HG03064 (cell line): ENCODE measurements at regions not wholly inside any gene's neighbourhood (a gene's known extent, or its start where the extent isn't known, plus 50 kb on each side); places are given as distances from the start of the nearest gene placed in this dataset.
"Not testable (repeated sequence)": the region's sequence is repeated elsewhere in the genome, so short reads cannot be mapped to it uniquely, and the experiment has no call there.

Source experiments
- ATAC-seq: cut with Tn5 transposase; IDR thresholded peaks from one replicate; pipeline ENCODE4 v1.9.1; 2021; ENCODE audit warnings: low read depth; ENCODE audit not compliant: unreplicated experiment

DNA sequence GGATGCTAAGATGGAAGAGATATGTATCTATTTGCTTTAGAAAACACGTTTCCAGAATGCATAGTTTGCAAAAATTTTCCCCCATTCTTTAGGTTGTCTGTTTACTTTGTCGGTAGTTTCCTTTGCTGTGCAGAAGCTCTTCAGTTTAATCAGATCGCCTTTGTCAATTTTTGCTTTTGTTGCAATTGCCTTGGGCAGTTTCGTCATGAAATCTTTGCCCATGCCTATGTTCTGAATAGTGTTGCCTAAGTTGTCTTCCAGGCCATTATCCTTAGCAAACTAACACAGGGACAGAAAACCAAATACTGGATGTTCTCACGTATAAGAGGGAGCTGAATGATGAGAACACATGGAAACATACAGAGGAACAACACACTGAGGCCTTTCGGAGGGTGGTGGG is 454.2 kb upstream of the SLC35B3 start:
- no peak for ATAC-seq

GRCh38 chr6:8888468-8888867 is 453.1 kb upstream of the SLC35B3 start:
- no peak for ATAC-seq

GRCh38 chr6:8881663-8882062 is 446.3 kb upstream of the SLC35B3 start:
- ATAC-seq: no peak

DNA sequence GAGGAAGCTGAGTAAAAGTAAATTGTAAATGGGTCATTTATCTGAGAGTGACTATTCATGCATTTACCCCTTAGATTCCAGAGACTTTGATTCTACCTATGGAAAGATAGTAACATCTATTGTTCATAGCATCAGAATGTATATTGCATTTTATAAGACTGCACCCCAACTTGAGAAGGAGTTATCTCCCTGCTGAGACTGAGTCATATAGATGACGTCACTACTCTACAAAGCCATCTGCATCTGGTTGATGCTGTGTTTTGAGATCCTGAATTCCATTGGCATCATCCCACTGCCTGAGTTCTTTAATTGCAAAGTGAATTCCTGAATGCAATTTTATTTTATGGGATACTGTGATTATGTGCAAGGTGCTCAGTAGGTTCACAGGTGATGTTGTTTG is 444.0 kb upstream of the SLC35B3 start:
- ATAC-seq: no peak

DNA sequence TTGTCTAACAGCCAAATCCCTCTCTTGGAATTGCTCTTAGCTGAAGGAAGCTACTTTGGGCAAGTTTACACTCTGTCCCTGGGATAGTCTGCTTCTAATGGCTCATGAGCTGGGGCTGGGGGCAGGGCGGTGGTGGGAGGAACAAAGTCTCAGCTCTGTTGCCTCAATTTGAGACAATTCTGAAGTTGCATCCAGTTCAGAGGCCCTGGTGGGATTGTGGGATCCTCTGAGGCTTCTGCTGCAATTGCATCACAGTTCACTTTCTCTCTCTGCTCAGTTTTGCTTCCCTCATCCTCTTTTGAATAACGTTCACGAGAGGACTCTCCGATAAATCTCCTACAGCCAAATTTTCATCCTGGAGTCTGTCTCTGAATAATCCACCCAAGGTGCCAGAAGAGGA is 440.6 kb upstream of the SLC35B3 start:
- ATAC-seq: no peak

- no peak for ATAC-seq
These were observed 437.2 kb upstream of the SLC35B3 start for GRCh38 chr6:8872589-8872988.

DNA sequence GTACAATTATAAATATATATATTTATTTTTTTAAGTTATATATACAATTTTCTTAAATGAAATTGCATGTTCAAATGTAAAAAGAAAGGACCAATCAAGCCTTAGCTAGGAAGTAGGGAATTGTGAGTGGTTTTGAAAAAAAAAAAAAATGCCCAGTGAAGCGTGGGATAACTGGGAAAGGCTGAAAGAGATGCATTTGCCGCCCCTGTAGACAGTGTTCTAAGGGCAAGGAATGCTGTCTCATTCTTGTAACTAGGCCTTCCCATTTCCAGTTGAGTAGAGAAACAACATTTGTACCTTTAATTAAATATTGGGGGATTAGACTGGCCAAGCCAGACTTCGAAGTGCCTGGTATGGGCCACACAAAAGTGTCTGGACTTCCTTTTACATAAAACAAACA is 430.1 kb upstream of the SLC35B3 start:
- ATAC-seq: no peak

- ATAC-seq: no peak
These were observed 425.3 kb upstream of the SLC35B3 start for GRCh38 chr6:8860671-8861070.

GRCh38 chr6:8859501-8859900 is 424.2 kb upstream of the SLC35B3 start:
- no peak for ATAC-seq

DNA sequence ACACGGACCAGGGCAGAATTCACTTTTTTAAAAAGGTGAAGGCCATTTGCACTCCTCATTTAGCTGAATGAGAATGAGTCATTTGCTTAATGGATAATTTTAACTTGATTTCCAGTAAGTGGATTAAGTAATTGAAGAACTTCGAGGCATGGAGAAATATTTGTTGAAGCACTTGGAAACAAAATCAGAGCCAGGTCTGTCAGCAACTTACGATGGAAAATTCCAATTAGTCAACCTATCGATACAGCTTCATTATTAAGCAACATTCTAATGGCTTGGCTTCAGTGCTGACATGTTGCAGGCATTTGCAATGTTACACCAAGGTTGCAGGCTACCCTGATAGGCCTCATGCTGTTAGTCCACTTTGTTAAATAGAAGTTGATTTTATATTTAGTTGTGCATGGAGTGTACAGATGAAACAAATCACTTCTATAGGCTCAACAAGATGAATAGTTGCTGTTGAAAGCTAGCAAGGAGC is 423.5 kb upstream of the SLC35B3 start:
- no peak for ATAC-seq

GRCh38 chr6:8857160-8857559 is 421.8 kb upstream of the SLC35B3 start:
- no peak for ATAC-seq

- no peak for ATAC-seq
These were observed 420.1 kb upstream of the SLC35B3 start for GRCh38 chr6:8855411-8855810.

- no peak for ATAC-seq
These were observed 417.0 kb upstream of the SLC35B3 start for GRCh38 chr6:8852332-8852731.

GRCh38 chr6:8846680-8847079 is 411.3 kb upstream of the SLC35B3 start:
- ATAC-seq: not testable (repeated sequence)

DNA sequence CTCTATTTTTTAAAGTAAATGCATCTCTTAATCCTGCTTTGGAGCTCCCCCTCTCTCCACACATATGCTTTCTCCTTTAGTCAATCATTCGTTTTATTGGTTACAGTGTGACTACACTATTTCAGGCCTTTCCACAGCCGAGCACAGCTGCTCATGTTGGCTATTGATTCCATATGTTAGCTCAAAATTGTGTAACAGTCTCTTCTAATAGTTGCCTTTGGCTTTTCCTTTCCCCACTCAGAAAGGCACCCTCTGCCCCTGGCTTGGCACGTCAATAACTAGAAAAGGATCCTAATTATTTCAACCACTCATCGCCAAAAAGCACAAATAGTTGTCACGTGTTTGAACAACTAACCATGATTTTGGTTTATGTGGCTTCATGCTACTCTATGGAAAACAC is 410.3 kb upstream of the SLC35B3 start:
- no peak for ATAC-seq

DNA sequence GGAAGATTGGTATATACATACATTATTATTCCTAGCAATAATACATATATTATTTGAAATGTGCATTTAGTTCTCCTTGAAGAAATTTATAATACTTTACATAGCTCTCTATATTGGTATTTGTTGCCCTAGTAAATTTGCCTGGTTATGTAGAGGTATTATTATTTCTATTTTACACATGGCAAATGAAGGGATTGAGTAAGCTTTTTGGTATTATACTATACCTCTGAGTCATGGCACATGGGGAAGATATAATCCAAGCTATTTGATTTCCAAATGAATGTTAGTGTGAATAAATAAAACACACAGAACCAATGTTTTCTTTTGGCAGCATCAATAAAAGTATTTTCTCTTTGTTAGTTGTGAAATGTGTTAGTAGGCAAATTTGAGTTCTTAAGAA is 409.6 kb upstream of the SLC35B3 start:
- ATAC-seq: no peak

- no peak for ATAC-seq
These were observed 404.3 kb upstream of the SLC35B3 start for GRCh38 chr6:8839626-8840025.

DNA sequence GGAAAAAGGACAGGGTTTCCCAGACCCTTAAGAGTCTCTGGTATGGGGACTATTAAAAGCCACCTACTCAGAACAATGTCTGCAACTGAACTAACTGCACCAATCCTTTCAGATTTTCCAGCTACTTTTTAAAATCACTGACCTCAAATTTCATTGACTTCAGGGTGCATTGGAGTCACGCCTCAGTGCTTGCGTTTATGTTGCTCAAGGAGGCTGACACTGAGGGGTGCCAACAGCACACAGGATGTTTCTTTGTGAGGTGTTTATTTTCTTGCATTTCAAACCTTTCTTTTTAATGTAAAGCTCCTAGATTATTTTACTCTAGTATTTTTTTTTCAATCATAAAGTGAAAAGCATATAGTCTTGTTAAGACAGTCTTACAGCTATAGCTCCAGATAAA is 402.0 kb upstream of the SLC35B3 start:
- no peak for ATAC-seq

DNA sequence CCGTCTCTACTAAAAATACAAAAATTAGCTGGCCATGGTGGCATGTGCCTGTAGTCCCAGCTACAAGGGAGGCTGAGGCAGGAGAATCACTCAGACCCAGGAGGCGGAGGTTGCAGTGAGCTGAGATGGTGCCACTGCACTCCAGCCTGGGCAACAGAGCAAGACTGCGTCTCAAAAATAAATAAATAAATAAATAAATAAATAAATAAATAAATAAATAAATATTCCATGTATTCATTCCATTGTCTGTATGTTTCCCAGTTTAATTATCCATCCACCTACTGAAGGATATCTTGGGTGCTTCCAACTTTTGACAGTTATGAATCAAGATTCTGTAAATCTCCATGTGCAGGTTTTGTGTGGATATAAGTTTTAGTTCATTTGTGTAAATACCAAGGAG is 397.4 kb upstream of the SLC35B3 start:
- not testable (repeated sequence) for ATAC-seq

GRCh38 chr6:8831366-8832152 is 396.2 kb upstream of the SLC35B3 start:
- no peak for ATAC-seq

DNA sequence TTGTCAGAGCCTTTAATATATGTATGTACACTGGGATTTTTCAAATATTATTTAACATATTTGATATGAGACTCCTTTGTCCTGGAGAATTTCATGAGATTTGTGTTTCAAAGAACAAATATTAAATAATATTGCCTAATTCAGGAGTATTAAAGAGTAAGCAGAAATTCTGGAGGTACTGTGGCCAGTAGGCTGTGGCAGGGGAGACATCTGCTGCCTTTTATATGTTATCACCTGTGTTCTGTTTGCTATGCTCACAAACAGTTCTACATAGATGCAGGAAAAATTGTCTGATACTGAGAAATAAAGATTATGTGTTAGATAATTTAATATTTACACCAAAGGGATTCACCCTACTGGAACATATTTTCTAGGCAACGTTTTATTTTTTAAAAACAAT is 395.4 kb upstream of the SLC35B3 start:
- ATAC-seq: no peak

DNA sequence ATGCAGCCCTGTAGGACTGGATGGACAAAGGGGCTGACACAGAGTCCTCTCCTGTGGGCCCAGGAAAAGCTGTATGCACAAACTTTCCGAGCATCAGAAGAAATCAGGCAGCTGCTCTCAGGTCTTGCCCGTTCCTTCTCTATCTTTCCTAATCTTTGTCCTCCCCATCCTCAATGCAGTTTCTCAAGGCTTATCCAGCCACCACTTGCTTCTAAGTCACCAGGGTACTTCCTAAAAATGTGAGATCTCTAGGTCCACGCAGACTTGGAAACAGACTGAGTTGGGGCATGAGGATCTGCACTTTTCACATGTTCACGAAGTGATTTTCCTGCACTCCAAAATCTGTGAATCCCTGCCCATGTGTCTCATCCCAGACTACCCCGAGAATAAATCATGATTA is 394.5 kb upstream of the SLC35B3 start:
- no peak for ATAC-seq

GRCh38 chr6:8829296-8829695 is 394.0 kb upstream of the SLC35B3 start:
- no peak for ATAC-seq
